Neural crest cell (in vitro differentiated cells): ENCODE measurements at regions not wholly inside any gene's neighbourhood (a gene's known extent, or its start where the extent isn't known, plus 50 kb on each side); places are given as distances from the start of the nearest gene placed in this dataset.
A peak's percentile ranks its signal among the peaks of the same experiment; 100 is the strongest.
"Not testable (repeated sequence)": the region's sequence is repeated elsewhere in the genome, so short reads cannot be mapped to it uniquely, and the experiment has no call there.

ENCODE experiments used
- DNase-seq: peaks from one replicate; pipeline ENCODE4 v3.0.0; 2021; ENCODE audit warnings: low read depth, mixed read lengths, low spot score
- H3K27ac Mint-ChIP-seq: one replicate; pipeline ENCODE4 v1.8.0; 2021; ENCODE audit warnings: mild to moderate bottlenecking, mixed read lengths; ENCODE audit not compliant: unreplicated experiment
- H3K27me3 Mint-ChIP-seq: 2 replicates; pipeline ENCODE4 v1.8.0; 2021; ENCODE audit warnings: low read depth, mild to moderate bottlenecking, mixed read lengths
- H3K36me3 Mint-ChIP-seq: 2 replicates; pipeline ENCODE4 v1.8.0; 2021; ENCODE audit warnings: low read depth, mild to moderate bottlenecking, mixed read lengths
- H3K4me1 Mint-ChIP-seq: 2 replicates; pipeline ENCODE4 v1.8.0; 2021; ENCODE audit warnings: mixed read lengths
- H3K4me3 Mint-ChIP-seq: one replicate; pipeline ENCODE4 v1.8.0; 2021; ENCODE audit warnings: mild to moderate bottlenecking, mixed read lengths
- H3K9me3 Mint-ChIP-seq: 2 replicates; pipeline ENCODE4 v1.8.0; 2021; ENCODE audit warnings: mixed read lengths
- TF ChIP-seq, protein P1 (sequence below): fragments of 200-600 bp; sonication (generic); conservative IDR thresholded peaks from 2 replicates; pipeline ENCODE4 v1.5.0; 2021; ENCODE audit warnings: antibody characterized with exemption, mild to moderate bottlenecking

DNA sequence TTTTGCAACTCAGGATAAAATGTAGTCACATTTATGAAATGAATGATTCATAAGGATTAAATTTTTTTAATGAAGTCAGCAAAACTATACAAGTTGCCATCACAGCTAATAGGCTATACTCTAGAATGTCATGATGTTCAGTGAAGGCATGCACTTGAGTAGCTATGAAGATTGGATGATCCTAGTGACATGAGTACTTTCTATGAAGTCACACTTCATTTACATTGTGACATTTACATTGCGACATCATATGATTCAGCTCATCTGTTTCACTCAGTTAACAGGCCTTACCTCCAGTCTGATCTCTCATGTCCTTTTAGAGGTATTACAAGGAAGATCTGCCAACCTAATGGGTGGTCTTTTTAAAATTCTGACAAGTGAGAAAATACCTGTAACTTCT is 82.7 kb upstream of the FGF13 start:
- peaks cover 16% of the 10 kb centered on the region for H3K9me3 Mint-ChIP-seq
- H3K4me1 Mint-ChIP-seq: peaks cover 7% of the 10 kb centered on the region
- no peaks in the 10 kb centered on the region for H3K27me3 Mint-ChIP-seq
- TF ChIP-seq, protein P1, sequence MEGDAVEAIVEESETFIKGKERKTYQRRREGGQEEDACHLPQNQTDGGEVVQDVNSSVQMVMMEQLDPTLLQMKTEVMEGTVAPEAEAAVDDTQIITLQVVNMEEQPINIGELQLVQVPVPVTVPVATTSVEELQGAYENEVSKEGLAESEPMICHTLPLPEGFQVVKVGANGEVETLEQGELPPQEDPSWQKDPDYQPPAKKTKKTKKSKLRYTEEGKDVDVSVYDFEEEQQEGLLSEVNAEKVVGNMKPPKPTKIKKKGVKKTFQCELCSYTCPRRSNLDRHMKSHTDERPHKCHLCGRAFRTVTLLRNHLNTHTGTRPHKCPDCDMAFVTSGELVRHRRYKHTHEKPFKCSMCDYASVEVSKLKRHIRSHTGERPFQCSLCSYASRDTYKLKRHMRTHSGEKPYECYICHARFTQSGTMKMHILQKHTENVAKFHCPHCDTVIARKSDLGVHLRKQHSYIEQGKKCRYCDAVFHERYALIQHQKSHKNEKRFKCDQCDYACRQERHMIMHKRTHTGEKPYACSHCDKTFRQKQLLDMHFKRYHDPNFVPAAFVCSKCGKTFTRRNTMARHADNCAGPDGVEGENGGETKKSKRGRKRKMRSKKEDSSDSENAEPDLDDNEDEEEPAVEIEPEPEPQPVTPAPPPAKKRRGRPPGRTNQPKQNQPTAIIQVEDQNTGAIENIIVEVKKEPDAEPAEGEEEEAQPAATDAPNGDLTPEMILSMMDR: no peak
- no peak overlapping the region for H3K4me3 Mint-ChIP-seq
- no peak for DNase-seq
- peaks cover 18% of the 10 kb centered on the region for H3K36me3 Mint-ChIP-seq
- H3K27ac Mint-ChIP-seq: no peak overlapping the region

DNA sequence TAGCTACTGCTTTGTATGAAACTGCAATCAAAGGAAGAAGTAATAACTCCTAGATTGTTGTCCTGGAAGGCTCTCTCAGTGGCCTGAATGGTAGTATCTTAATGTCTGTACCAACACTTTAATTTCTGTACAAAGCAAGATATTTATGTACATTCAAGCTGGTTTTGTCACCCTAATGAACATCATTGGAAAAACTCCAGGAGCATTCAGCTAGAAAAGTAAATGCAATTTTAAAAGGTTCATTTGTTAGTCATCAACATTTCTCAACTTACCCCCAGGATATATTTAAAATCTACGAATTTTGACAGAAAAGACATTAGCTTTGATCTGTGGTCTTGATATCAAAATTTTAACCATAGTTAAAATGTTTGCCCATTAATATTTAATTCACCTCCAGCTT is 80.0 kb upstream of the FGF13 start:
- H3K27ac Mint-ChIP-seq: no peak overlapping the region
- no peaks in the 10 kb centered on the region for H3K27me3 Mint-ChIP-seq
- H3K4me1 Mint-ChIP-seq: peaks cover 7% of the 10 kb centered on the region
- peaks cover 15% of the 10 kb centered on the region for H3K36me3 Mint-ChIP-seq
- no peak for DNase-seq
- TF ChIP-seq, protein P1: no peak
- H3K9me3 Mint-ChIP-seq: peaks cover 11% of the 10 kb centered on the region
- H3K4me3 Mint-ChIP-seq: no peak overlapping the region

DNA sequence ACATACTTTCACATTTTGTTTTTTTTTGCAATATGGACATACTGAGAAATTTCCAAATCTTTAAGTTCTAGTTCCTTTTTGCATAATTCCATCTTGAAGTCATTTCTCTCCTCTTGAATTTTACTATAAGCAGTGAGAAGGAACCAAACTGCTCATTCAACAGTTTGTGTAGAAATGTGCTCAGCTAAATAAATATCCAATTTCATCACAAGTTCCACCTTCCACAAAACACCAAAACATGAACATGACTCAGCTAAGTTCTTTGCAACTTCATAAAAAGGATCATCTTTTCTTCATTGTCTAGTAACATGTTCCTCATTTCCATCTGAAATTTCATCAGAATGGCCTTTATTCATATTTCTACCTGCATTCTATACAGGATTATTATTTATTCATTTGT is 77.3 kb upstream of the FGF13 start:
- peaks cover 19% of the 10 kb centered on the region for H3K9me3 Mint-ChIP-seq
- peaks cover 30% of the 10 kb centered on the region for H3K36me3 Mint-ChIP-seq
- no peak overlapping the region for H3K27ac Mint-ChIP-seq
- TF ChIP-seq, protein P1: no peak
- no peaks in the 10 kb centered on the region for H3K27me3 Mint-ChIP-seq
- DNase-seq: no peak
- H3K4me3 Mint-ChIP-seq: no peak overlapping the region
- no peaks in the 10 kb centered on the region for H3K4me1 Mint-ChIP-seq

DNA sequence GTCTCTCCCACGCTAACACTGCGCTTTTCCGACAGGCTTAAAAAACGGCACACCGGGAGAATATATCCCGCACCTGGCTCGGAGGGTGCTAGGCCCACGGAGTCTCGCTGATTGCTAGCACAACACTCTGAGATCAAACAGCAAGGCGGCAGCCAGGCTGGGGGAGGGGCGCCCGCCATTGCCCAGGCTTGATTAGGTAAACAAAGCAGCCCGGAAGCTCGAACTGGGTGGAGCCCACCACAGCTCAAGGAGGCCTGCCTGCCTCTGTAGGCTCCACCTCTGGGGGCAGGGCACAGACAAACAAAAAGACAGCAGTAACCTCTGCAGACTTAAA is 67.0 kb upstream of the FGF13 start:
- H3K36me3 Mint-ChIP-seq, DNase-seq, H3K27me3 Mint-ChIP-seq, H3K9me3 Mint-ChIP-seq, H3K4me3 Mint-ChIP-seq: not testable (repeated sequence)
- H3K4me1 Mint-ChIP-seq: peaks cover 19% of the 10 kb centered on the region
- peak overlapping the region; percentile 78 for H3K27ac Mint-ChIP-seq

GRCh38 chrX:138777908-138778575 is 66.5 kb upstream of the FGF13 start:
- not testable (repeated sequence) for H3K27ac Mint-ChIP-seq, H3K36me3 Mint-ChIP-seq, DNase-seq, H3K27me3 Mint-ChIP-seq, H3K9me3 Mint-ChIP-seq, H3K4me3 Mint-ChIP-seq
- H3K4me1 Mint-ChIP-seq: peaks cover 19% of the 10 kb centered on the region

DNA sequence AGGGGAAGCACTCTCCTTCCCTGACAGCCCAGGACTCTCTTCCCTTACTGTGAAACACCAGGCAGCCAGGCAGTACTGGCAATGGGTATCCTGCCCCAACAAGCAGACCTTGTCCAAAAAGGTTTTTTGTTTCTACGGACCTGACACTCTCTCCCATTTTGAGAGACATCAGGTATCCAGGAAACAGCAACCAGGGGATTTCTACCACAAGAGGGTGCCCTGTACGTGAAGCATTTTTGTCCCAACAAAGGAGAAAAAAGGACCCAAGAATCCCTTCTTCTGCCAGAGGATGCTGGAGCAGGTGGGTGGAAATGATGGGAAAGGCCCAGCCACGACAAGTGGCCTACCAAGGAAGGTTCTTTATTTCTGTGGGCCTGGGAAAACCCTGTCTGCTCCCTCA is 65.7 kb upstream of the FGF13 start:
- Mint-ChIP-seq H3K27me3 (no peaks in the 10 kb centered on the region), H3K4me1 (peaks cover 19% of the 10 kb centered on the region), H3K36me3 (peaks cover 9% of the 10 kb centered on the region), H3K4me3 (no peak overlapping the region), H3K27ac (no peak overlapping the region), H3K9me3 (no peaks in the 10 kb centered on the region)
- TF ChIP-seq, protein P1: peak; percentile 42
- DNase-seq: no peak
